Stromal cell of bone marrow (primary cell): ENCODE measurements at regions not wholly inside any gene's neighbourhood (a gene's known extent, or its start where the extent isn't known, plus 50 kb on each side); places are given as distances from the start of the nearest gene placed in this dataset.

Experiments used
- DNase-seq: peaks from one replicate; pipeline ENCODE4 v3.0.0-alpha.2; 2012; ENCODE audit warnings: low read depth

- no peak for DNase-seq
These were observed 191.7 kb upstream of the RNF32 start for GRCh38 chr7:156448918-156449317.

- DNase-seq, result no peak
These were observed 193.6 kb upstream of the RNF32 start for GRCh38 chr7:156446990-156447389.

GRCh38 chr7:156445997-156446761 is 194.4 kb upstream of the RNF32 start:
- DNase-seq, result no peak

GRCh38 chr7:156442516-156442915 is 198.1 kb upstream of the RNF32 start:
- no peak for DNase-seq

GRCh38 chr7:156440456-156440855 is 200.1 kb upstream of the RNF32 start:
- no peak for DNase-seq

- DNase-seq, result no peak
These were observed 202.6 kb upstream of the RNF32 start for GRCh38 chr7:156438011-156438410.

- DNase-seq, result no peak
These were observed 203.5 kb upstream of the RNF32 start for GRCh38 chr7:156437021-156437614.

GRCh38 chr7:156435486-156436231 is 204.9 kb upstream of the RNF32 start:
- DNase-seq, result no peak

GRCh38 chr7:156434706-156435105 is 205.9 kb upstream of the RNF32 start:
- no peak for DNase-seq

- no peak for DNase-seq
These were observed 208.6 kb upstream of the RNF32 start for GRCh38 chr7:156432018-156432417.

- DNase-seq, result no peak
These were observed 210.5 kb upstream of the RNF32 start for GRCh38 chr7:156430109-156430508.

GRCh38 chr7:156429514-156429913 is 211.1 kb upstream of the RNF32 start:
- no peak for DNase-seq

- DNase-seq, result no peak
These were observed 216.7 kb upstream of the RNF32 start for GRCh38 chr7:156423876-156424275.

GRCh38 chr7:156420496-156420895 is 220.1 kb upstream of the RNF32 start:
- no peak for DNase-seq

GRCh38 chr7:156419782-156420181 is 220.8 kb upstream of the RNF32 start:
- no peak for DNase-seq

- no peak for DNase-seq
These were observed 238.3 kb upstream of the RNF32 start for GRCh38 chr7:156402255-156402654.

- DNase-seq, result no peak
These were observed 239.0 kb upstream of the RNF32 start for GRCh38 chr7:156401617-156402016.

GRCh38 chr7:156400046-156400445 is 240.5 kb upstream of the RNF32 start:
- DNase-seq, result no peak

GRCh38 chr7:156397249-156397648 is 243.3 kb upstream of the RNF32 start:
- no peak for DNase-seq

GRCh38 chr7:156389116-156389692 is 251.4 kb upstream of the RNF32 start:
- DNase-seq, result no peak

- DNase-seq, result no peak
These were observed 254.5 kb upstream of the RNF32 start for GRCh38 chr7:156386097-156386496.

- no peak for DNase-seq
These were observed 255.9 kb upstream of the RNF32 start for GRCh38 chr7:156384706-156385105.

GRCh38 chr7:156383526-156383925 is 257.0 kb upstream of the RNF32 start:
- DNase-seq, result no peak
